ENCODE measurements at regions not wholly inside any gene's neighbourhood (a gene's known extent, or its start where the extent isn't known, plus 50 kb on each side); places are given as distances from the start of the nearest gene placed in this dataset.

- Histone ChIP-seq H3K27me3 (no peaks in the 10 kb centered on the region), H3K36me3 (no peaks in the 10 kb centered on the region), H3K4me3 (no peak overlapping the region), H3K27ac (peak overlapping the region in 2 of 4 donors; percentile 42 to 45), H3K9me3 (no peaks in the 10 kb centered on the region), H3K4me1 (peaks cover 2 to 27% (median 7%) of the 10 kb centered on the region in 3 donors)
- no peak for ATAC-seq
- WGBS, 2 donors (ENCODE audit: low coverage in 1 of 2) = 33 to 50% methylated on average over 1 of the region's 1 CpG
- TF ChIP-seq POLR2A (IDR thresholded peaks at IDR 0.05) (no peak), CTCF (IDR thresholded peaks at IDR 0.05) (no peak), EP300 (IDR thresholded peaks at IDR 0.05) (no peak), POLR2AphosphoS5 (IDR thresholded peaks at IDR 0.05) (no peak)
Measured at GRCh38 chr2:179349670-179350303, 85.2 kb upstream of the SESTD1 start.

DNA sequence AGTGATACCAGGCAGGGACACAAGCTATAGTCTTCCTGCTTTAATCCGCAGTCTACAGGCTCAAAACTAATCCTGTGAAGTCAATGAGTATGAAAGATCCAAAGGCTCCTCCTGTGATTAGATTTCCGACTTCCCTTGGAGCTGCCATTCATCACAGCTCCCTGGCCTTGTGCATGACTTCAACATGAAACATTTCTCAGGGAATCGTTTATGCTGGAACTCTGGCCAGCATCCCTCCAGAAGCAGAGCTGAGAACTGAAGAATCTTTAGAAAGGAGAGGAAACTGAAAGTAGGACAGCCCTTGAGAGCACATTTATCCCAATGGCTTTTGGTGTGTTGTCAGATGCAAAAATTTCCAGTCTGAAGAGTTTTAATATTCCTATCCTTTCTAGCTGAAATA, 84.3 kb upstream of the SESTD1 start:
- H3K4me1 ChIP-seq = peaks cover 8 to 36% (median 10%) of the 10 kb centered on the region in 3 donors
- H3K27me3 ChIP-seq = no peaks in the 10 kb centered on the region
- TF ChIP-seq EP300 (IDR thresholded peaks at IDR 0.05) = no peak
- no peak for TF ChIP-seq POLR2A (IDR thresholded peaks at IDR 0.05)
- TF ChIP-seq POLR2AphosphoS5 (IDR thresholded peaks at IDR 0.05) = no peak
- no peak for TF ChIP-seq CTCF (IDR thresholded peaks at IDR 0.05)
- H3K36me3 ChIP-seq = no peaks in the 10 kb centered on the region
- WGBS, 2 donors (ENCODE audit: low coverage in 1 of 2) = 33% methylated on average over 3 of the region's 3 CpGs
- H3K4me3 ChIP-seq = no peak overlapping the region
- no peaks in the 10 kb centered on the region for H3K9me3 ChIP-seq
- ATAC-seq = no peak
- peak overlapping the region in 3 of 4 donors; percentile 42 to 63 (median 45) for H3K27ac ChIP-seq

- Histone ChIP-seq H3K27ac (peak overlapping the region; percentile 73 to 80 (median 77)), H3K9me3 (no peaks in the 10 kb centered on the region), H3K4me1 (peaks cover 10 to 64% (median 14%) of the 10 kb centered on the region in 3 donors), H3K4me3 (no peak overlapping the region), H3K27me3 (no peaks in the 10 kb centered on the region), H3K36me3 (no peaks in the 10 kb centered on the region)
- TF ChIP-seq EP300 (IDR thresholded peaks at IDR 0.05) (no peak), POLR2AphosphoS5 (IDR thresholded peaks at IDR 0.05) (no peak), CTCF (IDR thresholded peaks at IDR 0.05) (no peak), POLR2A (IDR thresholded peaks at IDR 0.05) (no peak)
- ATAC-seq = no peak
- WGBS, 2 donors (ENCODE audit: low coverage in 1 of 2) = 50 to 78% methylated on average over 1 of the region's 1 CpG
Measured at GRCh38 chr2:179344970-179345369, 80.3 kb upstream of the SESTD1 start.

GRCh38 chr2:179344280-179344964, 79.8 kb upstream of the SESTD1 start:
- Histone ChIP-seq H3K36me3 (no peaks in the 10 kb centered on the region), H3K4me1 (peaks cover 10 to 62% (median 14%) of the 10 kb centered on the region in 3 donors), H3K27ac (peak overlapping the region; percentile 73 to 80 (median 77)), H3K27me3 (no peaks in the 10 kb centered on the region), H3K9me3 (no peaks in the 10 kb centered on the region), H3K4me3 (no peak overlapping the region)
- WGBS, 2 donors (ENCODE audit: low coverage in 1 of 2) = 17 to 23% methylated on average over 2 to 4 of the region's 4 CpGs
- TF ChIP-seq POLR2A (IDR thresholded peaks at IDR 0.05) (no peak), EP300 (IDR thresholded peaks at IDR 0.05) (no peak), CTCF (IDR thresholded peaks at IDR 0.05) (peak in 2 of 4 experiments; percentile 18 to 32), POLR2AphosphoS5 (IDR thresholded peaks at IDR 0.05) (peak; percentile 37)
- ATAC-seq = peak; percentile 67

DNA sequence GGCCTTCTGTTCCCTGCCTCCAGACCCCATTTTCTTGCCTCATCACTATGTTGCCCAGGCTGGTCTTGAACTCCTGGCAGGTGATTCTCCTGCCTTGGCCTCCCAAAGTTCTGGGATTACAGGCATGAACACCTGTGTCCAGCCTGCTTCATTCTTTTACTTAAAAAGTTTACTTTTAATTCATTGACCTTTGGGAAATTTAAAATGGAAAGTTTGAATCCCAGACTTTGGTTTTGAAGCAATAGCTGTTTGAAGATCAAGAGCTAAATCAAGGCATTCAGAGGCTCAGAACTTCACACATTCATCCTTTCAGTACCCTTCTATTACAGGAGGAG, 79.3 kb upstream of the SESTD1 start:
- H3K27ac ChIP-seq = peak overlapping the region; percentile 73 to 80 (median 77)
- no peaks in the 10 kb centered on the region for H3K9me3 ChIP-seq
- H3K4me3 ChIP-seq = no peak overlapping the region
- no peak for ATAC-seq
- no peaks in the 10 kb centered on the region for H3K36me3 ChIP-seq
- H3K27me3 ChIP-seq = no peaks in the 10 kb centered on the region
- no peak for TF ChIP-seq POLR2AphosphoS5 (IDR thresholded peaks at IDR 0.05)
- H3K4me1 ChIP-seq = peaks cover 10 to 58% (median 14%) of the 10 kb centered on the region in 3 donors

Data from gastroesophageal sphincter (tissue), 4 donors.